Activated CD8-positive, alpha-beta memory T cell treated with anti-CD3 and anti-CD28 coated beads, Interleukin-2, amount 50 U/mL, for 1 hour (primary cell): ENCODE measurements at regions not wholly inside any gene's neighbourhood (a gene's known extent, or its start where the extent isn't known, plus 50 kb on each side); places are given as distances from the start of the nearest gene placed in this dataset.

Experiments
- DNase-seq: peaks from one replicate; pipeline ENCODE4 v3.0.0-alpha.2; 2020; ENCODE audit errors: extremely low read depth

DNA sequence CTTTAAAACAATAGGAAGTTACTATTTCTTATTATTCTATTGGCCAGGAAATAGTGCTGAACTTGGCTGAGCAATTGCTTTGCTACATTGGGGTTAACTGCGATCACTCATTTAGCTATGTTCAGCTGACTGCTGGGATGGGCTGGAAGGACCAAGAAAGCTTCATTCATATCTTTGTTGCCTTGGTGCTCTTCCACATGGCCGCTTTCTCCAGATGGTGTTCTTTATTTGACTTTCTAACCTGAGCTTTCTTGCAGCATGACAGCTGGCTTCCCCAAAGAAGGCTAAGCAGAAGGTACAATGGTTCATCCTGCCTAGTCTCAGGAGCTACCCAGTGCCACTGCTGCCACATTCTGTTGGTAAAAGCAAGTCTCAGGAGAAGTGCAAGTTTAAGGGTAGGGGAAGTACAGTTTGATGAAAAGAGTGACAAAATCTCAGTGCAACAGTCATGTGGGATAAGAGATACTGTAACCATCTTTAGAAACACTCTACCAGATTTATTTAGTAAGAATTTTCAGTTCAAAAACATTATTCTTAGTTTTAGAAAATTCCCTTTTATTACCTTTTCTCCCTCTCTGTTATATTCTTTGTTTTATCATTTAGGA is 180.6 kb upstream of the RBMS1 start:
- DNase-seq, result no peak

GRCh38 chr2:160679686-160680085 is 186.1 kb upstream of the RBMS1 start:
- DNase-seq, result no peak

DNA sequence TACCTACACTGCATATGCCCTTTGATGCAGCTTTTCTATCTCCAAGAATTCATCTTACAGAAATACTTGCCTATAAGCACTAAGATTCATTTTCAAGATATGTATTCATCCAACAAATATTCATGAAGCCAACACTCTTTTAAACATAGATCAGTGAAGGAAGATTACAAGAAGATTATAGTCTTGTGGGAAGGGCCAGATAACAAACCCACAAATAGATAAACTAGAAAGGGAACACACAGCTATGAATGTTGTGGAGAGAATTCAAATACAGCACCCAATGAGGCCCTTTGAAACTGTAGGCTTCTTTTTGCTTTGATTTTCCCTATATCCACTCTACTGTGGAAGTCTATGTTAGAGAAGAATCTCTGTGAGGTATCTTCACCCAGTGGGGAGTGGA is 186.7 kb upstream of the RBMS1 start:
- DNase-seq, result no peak

DNA sequence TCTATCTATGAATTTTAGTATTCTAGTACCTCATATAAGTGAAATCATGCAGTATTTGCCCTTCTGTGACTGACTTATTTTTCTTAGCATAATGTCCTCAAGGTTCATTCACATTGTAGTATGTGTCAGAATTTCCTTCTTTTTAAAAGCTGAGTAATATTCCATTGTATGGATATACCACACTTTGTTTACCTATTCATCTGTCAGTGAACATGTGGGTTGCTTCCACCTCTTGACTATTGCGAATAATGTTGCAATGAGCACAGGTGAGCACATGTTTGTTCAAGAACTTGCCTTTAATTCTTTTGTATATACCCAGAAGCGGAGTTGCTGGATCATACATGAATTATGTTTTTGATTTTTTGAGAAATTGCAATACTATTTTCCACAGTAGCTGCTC is 187.4 kb upstream of the RBMS1 start:
- no peak for DNase-seq

DNA sequence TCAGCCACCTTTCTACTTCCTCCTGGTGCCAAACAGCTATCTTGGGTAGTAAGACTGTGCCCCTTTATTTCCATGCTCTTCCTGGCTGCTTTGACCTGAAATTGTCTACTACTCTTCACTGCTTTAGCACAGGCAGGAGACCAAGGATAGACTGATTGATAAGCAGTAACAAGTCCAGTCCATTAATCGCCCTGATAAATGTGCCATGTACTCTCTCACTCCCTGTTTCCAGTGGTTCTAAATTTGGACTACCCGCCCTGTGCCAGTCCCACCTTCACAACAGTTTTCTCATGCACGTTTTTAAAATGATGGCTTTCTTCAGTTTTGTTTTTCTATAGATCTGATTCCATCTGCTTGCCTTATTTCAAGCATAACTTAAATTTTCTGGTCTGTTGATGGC is 189.6 kb upstream of the RBMS1 start:
- no peak for DNase-seq

GRCh38 chr2:160687629-160688028 is 194.0 kb upstream of the RBMS1 start:
- DNase-seq, result no peak

GRCh38 chr2:160689441-160689840 is 195.8 kb upstream of the RBMS1 start:
- no peak for DNase-seq

DNA sequence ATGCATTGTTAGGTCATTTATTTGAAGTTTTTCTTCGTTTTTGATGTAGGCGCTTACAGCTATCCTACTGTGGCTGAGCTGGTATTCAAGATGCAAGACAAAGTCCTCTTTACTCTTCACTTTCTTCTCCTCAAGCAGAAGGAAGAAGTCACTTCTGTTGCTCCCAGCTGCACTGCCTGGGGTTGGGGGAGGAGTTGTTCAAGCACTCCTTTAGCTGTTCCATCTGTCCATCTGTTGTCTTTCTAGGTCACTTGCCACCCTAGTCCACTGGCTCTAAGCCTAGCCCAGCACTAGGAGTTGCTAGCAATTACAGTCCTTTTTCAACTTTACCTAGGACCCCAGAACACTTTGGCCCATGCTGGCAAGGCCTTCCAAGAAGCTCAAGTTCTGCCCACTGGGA is 200.6 kb upstream of the RBMS1 start:
- no peak for DNase-seq

GRCh38 chr2:160694631-160695030 is 201.0 kb upstream of the RBMS1 start:
- no peak for DNase-seq

GRCh38 chr2:160695402-160696086 is 201.9 kb upstream of the RBMS1 start:
- DNase-seq, result no peak

- DNase-seq, result no peak
These were observed 202.5 kb upstream of the RBMS1 start for GRCh38 chr2:160696087-160696452.

GRCh38 chr2:160697817-160698216 is 204.2 kb upstream of the RBMS1 start:
- no peak for DNase-seq

- no peak for DNase-seq
These were observed 206.6 kb upstream of the RBMS1 start for GRCh38 chr2:160700021-160700814.

DNA sequence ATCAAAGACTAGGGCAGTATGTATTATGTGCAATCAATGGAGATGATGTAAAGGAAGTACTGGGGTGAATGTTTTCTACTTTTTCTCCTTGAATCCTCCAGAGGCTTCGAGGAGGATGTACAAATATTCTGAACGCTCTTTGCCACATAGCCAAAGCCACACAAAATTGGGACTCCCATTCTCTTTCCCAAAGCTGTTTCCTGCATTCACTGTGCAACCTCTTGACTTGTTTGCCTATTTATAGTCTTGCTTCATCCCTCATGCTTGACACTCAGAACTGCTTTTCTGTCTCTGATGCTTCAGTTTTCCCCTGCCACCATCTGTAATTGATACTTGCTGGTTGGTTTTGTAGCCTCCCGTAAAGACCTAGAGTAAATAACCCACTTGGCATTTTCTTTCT is 208.2 kb upstream of the RBMS1 start:
- DNase-seq, result no peak

DNA sequence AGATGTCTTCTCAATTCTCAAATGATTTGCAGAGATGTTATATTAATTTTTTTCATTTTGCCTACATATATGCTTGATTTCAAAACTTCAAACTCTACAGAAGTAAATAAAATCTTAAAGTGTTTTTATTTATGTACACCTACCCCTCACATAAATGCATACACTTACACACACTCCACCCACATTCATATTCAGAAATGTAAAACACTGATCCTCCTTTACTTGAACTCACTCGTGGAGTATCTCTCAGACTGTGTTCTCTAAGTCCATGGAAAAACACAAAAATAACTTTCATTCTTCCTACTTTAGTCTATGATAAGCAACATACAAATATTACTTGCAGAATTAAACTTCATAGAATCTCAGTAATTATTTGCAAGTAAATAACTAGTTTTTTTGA is 209.1 kb upstream of the RBMS1 start:
- no peak for DNase-seq

DNA sequence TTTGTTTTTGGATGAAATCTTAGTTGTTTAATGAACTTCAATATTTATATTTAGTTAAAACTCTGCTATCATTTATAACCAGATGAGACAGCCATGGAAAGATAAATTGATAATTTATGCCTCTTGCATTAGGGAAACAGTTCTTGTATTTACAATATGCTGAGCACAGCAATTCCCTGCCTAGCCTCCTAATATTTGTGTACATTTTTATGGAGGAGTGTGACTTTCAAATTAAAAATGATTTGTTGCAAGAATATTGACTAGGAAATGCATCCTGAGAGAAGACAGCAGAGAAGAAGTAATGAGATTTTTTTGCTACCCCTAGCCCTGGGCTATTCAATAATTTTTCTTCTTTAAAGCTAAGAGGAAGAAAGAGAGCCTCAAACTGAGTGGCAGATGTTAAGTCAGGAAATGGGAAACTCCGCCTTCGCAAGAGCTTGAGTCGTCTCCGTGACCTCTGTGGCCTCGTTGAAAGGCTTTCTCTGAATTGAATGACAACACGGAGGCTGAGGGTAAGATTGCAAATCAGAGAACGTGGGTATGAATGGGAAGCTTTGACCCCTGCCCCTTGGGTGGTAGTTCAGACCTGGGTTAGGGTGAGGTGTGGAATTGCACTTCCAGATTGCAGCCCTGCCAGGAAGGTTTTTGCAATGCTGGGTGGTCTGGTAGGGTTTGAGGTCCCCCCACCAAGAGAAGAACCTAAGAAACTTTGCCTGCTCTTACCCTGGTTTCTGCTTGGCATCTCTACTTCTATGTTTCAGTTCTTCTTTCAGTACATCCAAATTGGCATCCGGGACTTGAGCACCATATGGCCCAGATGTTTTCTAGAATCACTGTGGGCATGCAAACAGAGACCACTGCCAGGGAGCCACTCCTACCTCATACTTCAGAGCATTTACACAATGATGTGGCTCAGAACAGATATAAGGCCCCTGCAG is 210.3 kb upstream of the RBMS1 start:
- DNase-seq, result no peak

- DNase-seq, result no peak
These were observed 221.8 kb upstream of the RBMS1 start for GRCh38 chr2:160715428-160715827.

- no peak for DNase-seq
These were observed 225.5 kb upstream of the RBMS1 start for GRCh38 chr2:160719116-160719515.

GRCh38 chr2:160720098-160720497 is 226.5 kb upstream of the RBMS1 start:
- no peak for DNase-seq

DNA sequence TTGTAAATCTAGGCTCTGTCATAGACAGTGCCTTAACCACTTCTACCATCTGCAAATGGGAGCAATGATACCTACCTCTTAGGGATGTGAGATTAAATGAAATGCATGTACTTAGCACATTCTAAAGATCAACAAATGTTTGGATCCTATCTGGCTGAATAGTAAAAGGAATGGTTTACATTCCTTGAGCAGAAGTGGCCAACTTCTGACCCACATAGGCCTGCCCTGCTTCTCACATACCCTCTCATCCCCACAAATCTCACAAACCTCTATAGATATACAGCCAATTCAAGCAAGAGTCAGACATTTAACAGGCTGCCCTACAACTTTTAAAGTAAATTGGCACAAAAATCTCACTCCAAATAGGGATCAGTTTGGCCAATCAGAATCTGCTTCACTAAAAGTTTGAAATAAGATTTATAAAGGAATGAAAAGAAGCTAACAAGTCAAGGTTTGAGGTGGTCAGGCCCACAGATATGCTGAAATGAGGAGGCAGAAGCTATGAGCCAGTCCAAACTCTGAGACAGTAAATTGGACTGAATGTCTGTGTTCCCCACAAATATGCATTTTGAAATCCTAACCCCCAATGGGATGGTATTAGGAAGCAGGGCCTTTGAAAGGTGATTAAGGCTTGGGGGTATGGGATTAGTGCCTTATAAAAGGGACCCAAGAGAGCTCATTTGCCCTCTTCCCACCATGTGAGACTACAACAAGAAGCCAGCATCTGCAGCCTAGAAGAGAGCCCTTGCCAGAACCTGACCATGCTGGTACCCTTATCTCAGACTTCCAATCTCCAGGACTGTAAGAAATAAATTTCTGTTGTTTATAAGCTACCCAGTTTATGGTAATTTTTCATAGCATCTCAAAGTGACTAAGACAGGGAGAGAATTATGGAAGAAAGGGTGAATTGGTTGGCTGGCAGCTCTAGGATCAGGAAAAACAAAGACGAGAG is 227.8 kb upstream of the RBMS1 start:
- DNase-seq, result no peak

DNA sequence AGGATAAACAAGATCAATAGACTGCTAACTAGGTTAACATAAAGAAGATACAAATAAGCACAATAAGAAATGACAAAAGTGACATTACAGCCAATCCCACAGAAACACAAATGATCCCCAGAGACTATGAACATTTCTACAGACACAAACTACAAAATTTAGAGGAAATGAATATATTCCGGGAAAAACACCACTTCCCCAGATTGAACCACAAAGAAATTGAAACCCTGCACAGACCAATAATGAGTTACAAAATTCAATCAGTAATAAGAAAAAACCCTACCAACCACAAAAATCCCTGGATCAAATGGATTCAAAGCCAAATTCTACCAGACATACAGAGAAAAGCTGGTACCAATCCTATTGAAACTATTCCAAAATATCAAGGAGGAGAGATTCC is 232.4 kb upstream of the RBMS1 start:
- DNase-seq, result no peak
